Activated CD8-positive, alpha-beta memory T cell treated with anti-CD3 and anti-CD28 coated beads, Interleukin-2, amount 50 U/mL, for 48 hours (primary cell): ENCODE measurements at regions not wholly inside any gene's neighbourhood (a gene's known extent, or its start where the extent isn't known, plus 50 kb on each side); places are given as distances from the start of the nearest gene placed in this dataset.
"Not testable (repeated sequence)": the region's sequence is repeated elsewhere in the genome, so short reads cannot be mapped to it uniquely, and the experiment has no call there.

Experiments
- DNase-seq: peaks from one replicate; pipeline ENCODE4 v3.0.0-alpha.2; 2020

DNA sequence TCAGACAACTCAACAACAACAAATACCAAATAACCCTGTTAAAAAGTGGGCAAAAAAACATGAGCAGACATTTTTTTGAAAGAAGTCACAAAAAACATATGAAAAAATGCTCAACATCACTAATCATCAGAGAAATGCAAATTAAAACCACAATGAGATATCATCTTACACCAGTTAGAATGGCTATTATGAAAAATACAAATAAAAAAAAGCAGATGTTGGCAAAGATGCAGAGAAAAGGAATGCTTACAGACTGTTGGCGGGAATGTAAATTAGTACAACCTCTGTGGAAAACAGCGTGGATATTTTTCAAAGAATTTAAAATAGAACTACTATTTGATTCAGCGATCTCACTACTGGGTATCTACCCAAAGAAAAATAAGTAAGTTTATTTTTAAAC, 114.0 kb downstream of the SLC38A4 start:
- no peak for DNase-seq

DNA sequence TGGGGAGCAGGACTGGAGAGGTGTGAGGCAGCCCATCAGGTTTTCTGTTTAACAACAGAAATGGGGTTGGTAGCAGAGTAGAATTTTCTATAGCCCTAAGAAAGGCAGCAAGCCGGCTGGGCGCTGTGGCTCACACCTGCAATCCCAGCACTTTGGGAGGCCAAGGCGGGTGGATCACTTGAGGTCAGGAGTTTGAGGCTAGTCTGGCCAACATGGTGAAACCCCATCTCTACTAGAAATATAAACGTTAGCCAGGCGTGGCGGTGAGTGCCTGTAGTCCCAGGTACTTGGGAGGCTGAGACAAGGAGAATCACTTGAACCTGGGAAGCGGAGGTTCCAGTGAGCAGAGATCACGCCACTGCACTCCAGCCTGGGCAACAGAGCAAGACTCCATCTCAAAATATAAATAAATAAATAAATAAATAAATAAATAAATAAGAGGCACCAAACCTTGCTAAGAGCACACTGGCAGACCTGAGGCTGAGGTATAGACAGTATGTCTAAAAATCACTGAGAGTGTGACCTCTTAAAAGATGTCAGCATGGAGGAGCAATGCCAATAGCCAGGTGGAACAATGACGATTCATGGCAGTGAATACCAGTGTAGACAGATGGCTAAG, 115.6 kb downstream of the SLC38A4 start:
- no peak for DNase-seq

DNA sequence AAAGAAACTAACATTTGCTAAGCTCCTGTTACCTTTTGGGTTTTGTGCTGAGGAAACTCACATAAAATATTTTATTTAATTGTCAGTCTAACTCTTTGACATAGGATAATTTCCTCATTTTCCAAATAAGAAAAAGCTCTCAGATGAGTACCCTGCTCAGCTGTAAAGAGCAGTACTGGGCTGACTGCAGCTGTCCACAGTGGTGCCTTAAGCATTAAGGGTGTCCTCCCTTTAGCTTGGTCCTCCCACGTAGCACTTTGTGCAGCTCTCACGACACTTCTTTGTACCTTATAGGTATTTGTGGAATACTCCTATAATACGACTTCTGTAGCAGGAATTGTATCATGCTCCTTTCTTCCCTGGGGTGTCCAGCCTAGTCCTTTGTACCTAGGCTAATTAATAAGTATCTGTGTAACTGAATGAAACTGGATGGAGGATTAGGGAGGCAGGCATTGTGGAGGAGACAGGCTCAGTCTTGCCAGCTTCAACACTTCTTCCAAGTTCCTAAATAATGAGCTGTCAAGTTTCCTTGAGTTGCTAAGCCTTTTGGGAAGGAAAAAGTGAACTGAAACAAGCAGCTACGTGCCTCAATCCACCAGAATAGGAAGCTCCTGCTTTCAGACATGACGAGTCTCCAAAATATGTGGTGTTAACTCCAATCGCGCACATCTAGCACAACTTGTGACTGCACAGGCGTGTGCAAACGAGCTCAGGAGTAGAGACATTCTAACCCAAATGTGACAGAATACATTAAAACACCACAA, 123.0 kb downstream of the SLC38A4 start:
- DNase-seq: no peak

DNA sequence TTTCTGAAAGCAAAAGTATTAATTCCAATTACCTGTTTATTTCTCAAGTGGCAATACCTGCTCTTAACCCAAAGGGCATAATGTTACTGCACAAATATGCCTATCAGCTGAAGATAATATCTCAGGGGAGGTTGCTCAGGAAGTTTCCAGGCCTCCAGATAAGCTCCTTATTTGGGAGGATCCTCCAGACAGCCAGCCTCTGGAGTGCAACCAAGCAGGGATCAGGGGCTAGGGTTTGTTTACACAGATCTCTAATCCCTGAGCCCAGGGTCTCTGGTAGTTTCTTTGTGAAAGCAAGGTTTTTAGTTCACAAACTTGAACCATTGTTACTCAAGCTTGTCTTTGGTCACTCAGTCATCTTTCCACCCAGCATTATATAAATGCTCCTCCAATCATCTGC, 124.4 kb downstream of the SLC38A4 start:
- DNase-seq: no peak

DNA sequence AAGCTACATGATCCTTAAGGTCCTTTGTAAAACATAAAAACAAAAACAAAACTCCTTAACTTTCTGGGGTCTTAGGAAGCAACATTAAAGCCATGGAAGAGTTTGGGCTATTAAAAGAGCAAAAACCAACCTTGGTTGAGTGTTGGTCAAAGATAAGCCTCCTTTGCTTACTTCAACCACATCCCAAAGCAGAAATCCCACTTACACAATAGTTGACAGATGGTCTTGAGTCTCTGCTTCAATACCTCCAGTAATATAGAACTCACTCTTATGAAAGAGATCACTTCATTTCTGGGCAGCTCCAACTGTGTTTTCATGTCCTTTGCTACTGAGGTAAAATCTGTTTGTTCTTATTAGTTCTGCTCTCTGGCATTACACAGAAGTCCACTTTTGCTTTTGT, 125.8 kb downstream of the SLC38A4 start:
- DNase-seq: no peak

DNA sequence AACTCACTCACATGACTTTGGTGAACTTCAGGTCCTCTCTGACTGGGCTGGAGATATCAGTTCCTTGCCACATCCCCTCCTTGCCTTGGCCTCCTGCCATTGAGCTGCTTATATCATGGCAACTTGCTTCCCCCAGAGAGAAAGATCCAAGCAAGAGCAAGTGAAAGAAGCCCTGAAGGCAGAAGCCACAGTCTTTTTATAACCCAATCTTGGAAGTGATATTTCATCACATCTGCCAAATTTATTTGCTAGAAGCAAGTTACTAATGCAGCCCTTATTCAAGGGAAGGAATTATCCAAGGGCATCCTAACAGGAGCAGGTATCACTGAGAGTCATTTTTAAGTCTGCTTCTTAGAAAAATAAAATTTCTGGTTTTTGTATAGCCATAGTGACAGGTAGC, 127.8 kb downstream of the SLC38A4 start:
- DNase-seq: no peak

DNA sequence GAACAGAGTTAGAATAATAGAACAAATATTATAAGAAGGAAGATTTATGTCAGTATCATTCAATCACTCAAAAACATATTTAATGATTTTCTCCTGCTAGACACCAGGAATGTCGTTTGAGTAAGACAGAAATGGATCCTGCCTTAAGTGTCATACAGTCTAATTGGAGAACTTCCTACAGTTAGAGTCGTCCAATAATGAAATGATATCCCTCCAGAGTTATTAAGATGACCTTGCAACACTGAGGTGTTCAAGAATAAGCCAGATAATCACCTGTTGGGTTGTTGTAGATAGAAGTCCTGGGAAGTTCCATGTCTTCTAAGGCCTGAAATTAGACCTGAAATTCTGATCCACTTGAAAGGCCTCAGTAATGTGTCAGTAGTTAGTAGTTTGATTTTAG, 132.3 kb downstream of the SLC38A4 start:
- no peak for DNase-seq

DNA sequence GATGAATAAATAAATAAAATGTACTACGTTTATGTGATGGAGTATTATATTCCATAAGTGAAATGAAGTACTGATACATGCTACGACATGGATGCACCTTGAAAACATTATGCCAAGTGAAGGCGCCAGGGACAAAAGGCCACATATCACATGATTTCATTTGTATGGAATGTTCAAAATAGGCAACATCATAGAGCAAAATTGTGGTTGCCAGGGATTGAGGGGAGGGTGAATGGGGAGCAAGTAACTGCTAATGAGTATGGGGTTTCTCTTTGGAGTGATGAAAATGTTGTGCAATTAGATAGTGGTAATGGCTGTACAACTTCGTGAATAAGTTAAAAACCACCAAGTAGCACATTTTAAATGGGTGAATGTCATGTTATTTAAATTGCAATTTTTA, 132.8 kb downstream of the SLC38A4 start:
- DNase-seq: no peak

DNA sequence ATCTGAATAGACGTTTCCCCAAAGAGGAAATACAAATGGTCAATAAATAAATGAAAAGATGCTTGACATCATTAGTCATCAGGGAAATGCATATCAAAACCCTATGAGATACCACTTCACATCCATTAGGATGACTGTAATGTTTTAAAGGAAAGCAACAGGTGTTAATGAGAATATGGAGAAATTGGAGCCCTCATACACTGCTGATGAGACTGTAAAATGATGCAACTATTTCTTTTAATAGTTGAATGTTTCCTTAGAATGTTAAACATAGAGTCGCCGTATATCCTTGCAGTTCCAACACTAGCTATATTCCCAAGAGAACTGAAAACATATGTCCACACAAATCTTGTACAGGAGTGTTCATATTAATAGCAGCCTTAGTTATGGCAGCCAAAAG, 133.2 kb downstream of the SLC38A4 start:
- DNase-seq: no peak

DNA sequence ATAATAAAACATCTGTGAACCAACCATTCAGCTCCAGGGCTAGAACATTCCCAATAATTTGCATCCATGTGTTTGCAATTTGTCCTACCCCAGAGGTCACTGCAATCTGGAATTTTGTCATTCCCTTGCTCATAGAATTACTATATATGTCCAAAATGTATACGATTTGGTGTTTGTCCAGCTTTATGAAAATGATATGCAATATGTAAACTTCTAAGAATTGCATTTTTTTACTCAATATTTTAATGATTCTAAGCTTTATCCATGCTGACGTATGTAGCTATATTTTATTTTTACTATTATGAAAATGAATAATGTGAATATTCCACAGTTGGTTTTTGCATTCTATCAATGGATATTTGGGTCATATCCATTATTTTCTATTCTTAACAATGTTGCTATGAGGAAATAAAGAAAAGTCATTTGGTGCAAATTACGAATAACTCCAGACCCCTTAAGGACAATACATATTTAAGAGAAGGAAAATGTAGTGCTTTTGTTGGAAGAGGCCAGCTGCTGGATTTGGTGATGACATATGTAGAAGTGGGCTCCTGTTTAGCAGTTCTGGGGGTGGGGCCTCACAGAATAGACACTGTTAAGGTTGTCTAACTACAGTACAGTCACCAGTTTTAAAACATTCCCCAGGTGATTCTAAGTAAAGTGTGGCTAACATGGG, 139.4 kb downstream of the SLC38A4 start:
- no peak for DNase-seq

DNA sequence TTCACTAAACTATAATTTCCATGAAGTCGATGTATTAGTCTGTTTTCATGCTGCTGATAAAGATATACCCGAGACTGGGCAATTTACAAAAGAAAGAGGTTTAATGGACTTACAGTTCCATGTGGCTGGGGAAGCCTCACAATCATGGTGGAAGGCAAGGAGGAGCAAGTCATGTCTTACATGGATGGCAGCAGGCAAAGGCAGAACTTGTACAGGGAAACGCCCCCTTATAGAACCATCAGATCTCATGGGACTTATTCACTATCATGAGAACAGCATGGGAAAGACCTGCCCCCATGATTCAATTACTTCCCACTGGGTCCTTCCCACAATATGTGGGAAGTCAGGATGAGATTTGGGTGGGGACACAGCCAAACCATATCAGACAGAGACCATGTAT, 141.6 kb downstream of the SLC38A4 start:
- not testable (repeated sequence) for DNase-seq

DNA sequence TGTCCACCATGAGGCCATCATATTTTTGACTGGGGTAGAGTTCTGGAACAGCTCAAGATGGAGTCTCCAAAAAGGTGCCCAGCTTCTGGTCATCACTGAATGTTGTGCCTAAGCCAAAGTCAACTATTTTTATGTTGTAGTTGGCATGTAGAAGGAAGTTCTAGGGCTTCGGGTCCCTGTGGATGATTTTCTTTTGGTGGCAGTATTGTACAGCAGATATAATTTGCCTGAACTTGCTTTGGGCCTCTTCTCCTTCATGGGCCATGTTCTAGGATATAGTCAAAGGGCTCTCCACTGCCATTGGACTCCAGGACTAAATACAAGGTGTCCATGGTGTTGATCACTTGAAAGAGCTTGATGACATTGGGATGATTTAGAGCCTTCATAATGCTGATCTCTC, 143.6 kb downstream of the SLC38A4 start:
- no peak for DNase-seq

DNA sequence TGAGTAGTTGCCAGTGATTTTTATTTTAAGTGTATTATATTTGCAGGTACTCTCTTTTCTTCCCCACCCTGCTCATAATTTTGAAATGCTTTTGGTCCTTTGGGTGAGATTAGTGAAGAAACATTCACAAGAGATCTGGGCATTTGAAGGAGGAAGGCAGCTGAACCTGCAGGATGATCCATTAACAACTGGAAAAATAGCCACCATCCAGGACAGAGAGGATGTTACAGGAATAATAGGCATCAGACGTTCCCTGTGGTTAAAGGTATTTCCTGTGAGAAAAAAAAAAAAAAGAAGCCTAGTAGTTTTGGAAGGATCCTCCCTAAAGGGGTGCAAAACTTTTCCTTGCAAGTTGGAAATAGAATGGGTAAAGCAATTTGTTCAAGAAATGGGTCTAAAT, 145.3 kb downstream of the SLC38A4 start:
- no peak for DNase-seq

DNA sequence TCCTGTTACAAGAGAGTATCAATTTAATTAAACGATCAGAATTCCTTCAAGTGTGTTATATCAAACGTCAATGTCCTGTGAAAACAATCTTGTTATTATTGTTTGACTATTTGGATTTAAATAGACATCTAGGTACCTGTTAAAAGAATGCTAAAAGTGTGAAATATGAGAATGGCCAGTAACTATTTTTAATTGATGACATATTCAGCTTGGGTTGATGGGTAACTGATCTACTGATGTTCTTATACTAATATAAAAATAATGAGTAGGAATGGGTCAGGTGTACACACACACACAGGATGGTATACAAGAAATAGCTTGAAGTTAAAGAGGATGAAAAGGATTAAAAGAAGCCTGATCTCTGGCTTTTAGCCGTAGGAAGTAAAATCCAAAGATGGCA, 146.0 kb downstream of the SLC38A4 start:
- no peak for DNase-seq

DNA sequence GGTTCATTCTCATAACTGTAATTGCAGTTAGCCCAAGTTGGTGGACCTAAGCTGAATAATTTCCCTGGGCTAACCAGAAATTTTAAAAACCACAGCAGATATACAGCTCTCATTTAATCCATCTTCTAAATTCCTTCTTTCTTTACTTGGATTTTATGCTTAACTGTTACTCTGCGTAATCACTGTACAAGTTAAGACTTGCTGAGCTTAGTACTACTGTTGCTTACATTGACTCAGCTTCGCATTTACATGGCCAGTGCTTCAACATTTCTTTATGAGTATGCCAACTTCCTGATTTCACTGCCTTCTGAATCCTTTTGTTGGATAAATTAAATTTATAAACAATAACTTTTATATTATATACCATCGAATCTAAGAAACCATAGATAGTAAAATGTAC, 147.4 kb downstream of the SLC38A4 start:
- DNase-seq: no peak

DNA sequence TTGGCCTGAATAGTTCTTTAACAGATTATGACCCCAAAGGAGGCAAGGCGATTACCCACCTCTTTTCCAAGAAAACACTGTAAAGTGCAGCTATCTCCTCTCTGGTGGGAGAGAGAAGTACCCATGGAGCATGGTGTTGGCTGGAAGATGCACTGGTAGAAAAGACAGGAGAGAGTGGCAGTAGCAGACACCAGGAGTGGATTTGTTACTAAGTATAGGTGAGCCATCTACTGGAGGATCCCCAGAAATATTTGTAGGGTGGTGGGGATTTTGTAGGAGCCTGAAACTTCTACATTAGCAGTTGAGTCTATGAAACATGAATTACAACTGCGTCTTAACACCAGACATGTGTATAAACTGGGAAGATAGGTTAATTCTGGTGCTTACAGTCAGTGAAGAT, 148.0 kb downstream of the SLC38A4 start:
- DNase-seq: no peak

DNA sequence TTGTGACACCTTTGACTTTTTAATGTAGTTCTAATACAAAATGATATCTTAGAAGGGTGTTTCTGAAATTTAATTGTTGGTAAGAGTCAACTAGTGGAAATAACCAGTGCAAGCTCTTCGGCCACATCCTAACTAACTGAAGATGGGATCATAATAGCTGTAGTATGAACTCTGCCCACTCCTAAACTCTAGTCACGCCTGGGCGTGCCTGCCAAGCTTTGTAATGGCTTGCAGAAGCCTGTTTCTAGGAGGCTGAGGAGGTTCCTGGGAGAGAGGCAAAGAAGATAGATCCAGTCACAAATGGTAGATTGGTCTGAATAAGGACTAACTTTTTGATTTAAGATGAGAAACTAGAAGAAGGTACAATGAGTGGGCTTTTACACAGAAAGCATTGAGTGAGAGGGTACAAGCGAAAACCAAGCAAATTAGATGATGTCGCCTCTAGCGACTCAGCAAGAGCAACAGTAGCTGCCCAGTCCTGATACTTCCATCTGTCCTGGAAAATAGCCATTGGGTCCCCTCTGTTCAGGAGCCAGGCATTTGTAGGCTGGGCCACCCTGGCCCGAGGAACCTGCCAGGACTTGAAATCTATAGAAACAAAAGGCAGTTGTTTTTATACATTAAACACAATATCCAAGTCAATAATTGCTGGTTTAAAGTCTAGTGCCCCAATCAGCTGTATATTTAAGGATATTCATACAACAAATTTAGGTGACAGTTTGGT, 148.8 kb downstream of the SLC38A4 start:
- DNase-seq: no peak

DNA sequence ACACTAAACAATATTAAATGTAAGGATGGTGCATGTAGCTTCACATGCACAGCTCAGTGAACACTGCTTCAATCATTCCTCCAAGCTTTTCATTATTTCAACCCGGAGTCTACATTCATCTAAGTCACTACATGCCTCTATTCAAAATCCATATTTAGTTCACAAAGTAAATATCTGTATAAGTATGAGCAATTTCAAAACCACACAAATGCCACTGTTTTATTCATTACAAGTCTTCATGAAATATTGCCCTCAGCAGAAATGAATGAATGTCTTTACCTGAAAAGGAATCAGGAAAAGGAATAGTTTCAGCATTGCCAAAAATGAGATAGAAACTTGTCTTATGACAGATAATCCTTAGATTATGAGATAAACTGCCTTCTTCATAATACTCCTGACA, 149.4 kb downstream of the SLC38A4 start:
- no peak for DNase-seq

DNA sequence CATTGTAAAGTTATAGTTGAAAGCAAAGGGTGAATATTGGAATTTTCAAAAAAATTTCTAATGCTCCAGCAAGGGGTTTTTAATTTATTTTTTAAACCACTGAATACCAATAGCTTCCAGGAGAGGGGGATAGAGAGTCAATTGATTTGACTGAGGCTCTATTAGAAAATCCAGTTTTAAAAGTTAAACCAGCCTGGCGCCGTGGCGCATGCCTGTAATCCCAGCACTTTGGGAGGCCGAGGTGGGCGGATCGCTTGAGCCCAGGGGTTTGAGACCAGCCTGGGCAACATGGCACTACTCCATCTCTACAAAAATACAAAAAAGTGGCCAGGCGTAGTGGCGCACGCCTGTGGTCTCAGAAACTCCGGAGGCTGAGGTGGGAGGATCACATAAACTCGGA, 150.1 kb downstream of the SLC38A4 start:
- DNase-seq: no peak

DNA sequence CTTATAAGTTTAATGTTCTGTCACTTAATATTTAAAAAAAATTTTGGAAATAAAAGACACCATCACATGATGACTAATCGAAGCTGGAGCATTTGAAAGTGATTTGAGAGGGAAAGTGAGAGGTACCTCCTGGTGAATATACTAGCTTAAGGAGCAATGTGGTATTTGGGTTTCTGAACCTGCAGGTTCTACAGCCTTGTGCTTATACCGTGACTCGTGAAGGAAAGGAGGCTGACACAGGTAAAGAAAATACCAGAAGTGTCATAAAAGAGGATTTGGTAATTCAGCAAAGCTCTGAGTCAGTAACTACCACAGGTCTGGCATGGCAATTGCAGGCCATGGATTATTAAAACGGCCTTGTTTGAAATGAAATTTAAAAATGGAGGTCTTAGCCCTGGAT, 151.0 kb downstream of the SLC38A4 start:
- DNase-seq: no peak

DNA sequence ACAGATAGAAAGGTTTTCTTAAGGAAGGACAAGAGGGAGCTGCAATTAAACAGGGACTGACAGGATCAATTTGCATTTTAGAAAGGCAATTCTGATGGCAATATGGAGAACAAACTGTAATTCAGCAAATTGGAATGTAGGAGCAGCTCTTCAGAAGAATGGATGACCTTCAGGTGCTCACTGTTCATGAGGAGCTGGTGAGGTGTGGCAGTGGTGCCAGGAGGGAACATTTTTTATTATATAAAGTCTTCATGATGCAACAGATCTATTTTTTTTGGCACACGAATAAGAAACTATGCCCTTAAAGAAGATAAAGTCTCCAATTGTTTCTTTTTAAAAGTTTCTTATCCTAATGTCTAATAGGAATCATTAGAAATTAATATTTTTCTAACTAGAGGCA, 151.7 kb downstream of the SLC38A4 start:
- DNase-seq: no peak

DNA sequence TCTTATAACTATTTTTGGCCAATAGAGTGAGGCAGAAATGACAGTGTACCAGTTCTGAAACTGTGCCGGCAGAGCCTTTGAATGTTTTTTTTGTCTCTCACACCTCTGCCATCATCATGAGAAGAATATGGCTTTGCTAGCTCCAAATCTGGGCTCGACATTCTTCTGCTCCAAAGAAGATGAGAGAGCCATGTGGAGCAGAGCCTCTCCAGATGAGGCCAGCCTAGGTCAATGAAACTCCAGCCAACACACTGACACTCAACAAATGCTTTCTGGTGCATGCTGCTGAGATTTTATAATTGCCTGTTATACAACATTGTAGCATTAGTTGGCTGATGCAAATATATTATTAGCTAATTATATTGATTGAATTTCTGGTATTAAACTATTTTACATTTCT, 154.7 kb downstream of the SLC38A4 start:
- DNase-seq: no peak

DNA sequence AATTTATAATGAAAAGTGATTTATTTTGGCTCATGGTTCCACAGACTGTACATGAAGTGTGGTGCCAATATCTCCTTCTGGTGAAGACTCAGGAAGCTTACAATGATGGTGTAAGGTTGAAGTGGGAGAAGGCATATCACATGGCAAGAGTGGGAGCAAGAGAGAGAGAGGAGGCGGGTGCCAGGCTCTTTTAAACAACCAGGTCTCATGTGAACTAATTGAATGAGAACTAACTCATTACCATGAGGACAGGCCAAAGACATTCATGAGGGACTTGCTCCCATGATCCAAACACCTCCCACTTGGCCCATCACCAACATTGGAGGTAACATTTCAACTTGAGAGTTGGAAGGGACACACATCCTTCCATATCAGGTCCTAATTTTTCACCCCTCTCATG, 155.2 kb downstream of the SLC38A4 start:
- no peak for DNase-seq

DNA sequence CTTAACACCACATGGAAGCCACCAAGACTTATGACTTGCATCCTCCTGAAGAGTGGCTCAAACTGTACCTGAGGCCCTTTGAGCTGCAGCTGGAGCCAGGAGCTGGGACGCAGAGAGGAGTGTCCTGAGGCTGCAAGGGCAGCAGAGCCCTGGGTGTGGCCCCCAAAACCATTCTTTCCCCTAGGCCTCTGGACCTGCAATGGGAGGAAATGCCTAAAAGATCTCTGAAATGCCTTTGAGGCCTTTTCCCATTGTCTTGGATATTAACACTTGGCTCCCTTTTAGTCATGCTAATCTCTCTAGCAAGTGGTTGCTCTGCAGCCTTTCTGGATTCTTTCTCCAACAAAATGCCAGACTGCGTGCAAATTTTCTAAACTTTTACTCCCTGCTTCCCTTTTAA, 156.1 kb downstream of the SLC38A4 start:
- no peak for DNase-seq
